SK-N-SH (cell line): ENCODE measurements at regions not wholly inside any gene's neighbourhood (a gene's known extent, or its start where the extent isn't known, plus 50 kb on each side); places are given as distances from the start of the nearest gene placed in this dataset.
"Not testable (repeated sequence)": the region's sequence is repeated elsewhere in the genome, so short reads cannot be mapped to it uniquely, and the experiment has no call there.

Source experiments
- CTCF ChIA-PET: fragments of 300-600, 350-600 bp; formaldehyde crosslinking; extraction: SDS; loops from one replicate; lab custom pipeline; 2021; lab: Yijun Ruan, JAX
- POLR2A ChIA-PET: fragments of 350-600 bp; sonication (Branson Sonifier 250); formaldehyde crosslinking; extraction: SDS; loops from one replicate; lab custom pipeline; 2020; ENCODE audit warnings: antibody characterized with exemption, inconsistent platforms; lab: Yijun Ruan, JAX
- DNase-seq: peaks from one replicate; pipeline ENCODE4 v3.0.0; 2012
- H2AFZ ChIP-seq: fragments of 200-600 bp; sonication (generic); 2 replicates; pipeline ENCODE4 v1.8.1; 2016; ENCODE audit warnings: antibody characterized with exemption, mild to moderate bottlenecking, low read depth
- H3F3A ChIP-seq: fragments of 200-600 bp; sonication (generic); replicated peaks from 2 replicates; pipeline ENCODE3; 2016; ENCODE audit warnings: antibody characterized with exemption, mild to moderate bottlenecking; ENCODE audit not compliant: insufficient read depth
- H3K27ac ChIP-seq, 2 experiments: fragments of 200-500 bp in 1 of 2; fragments of 200-600 bp in 1 of 2; sonication (Bioruptor generic) in 1 of 2; sonication (generic), shearing (Covaris generic) in 1 of 2; 2 replicates each; pipeline versions ENCODE4 v1.5.1 to v1.6.1; 2014 to 2016; ENCODE audit warnings: low read depth in 2 of 2, inconsistent platforms in 1 of 2, low read length in 1 of 2, mild to moderate bottlenecking in 1 of 2, mixed read lengths in 1 of 2
- H3K27me3 ChIP-seq: fragments of 200-600 bp; sonication (generic), shearing (Covaris generic); 2 replicates; pipeline ENCODE4 v1.6.1; 2016; ENCODE audit warnings: mixed run types; ENCODE audit not compliant: insufficient read depth
- H3K36me3 ChIP-seq, 2 experiments: fragments of 200-500 bp in 1 of 2; fragments of 200-600 bp in 1 of 2; sonication (Bioruptor generic) in 1 of 2; sonication (generic) in 1 of 2; replicated peaks in 1 of 2; 2 replicates each; pipeline versions ENCODE3 to v1.5.1; 2014 to 2016; ENCODE audit warnings: low read length in 1 of 2, mild to moderate bottlenecking in 1 of 2; ENCODE audit not compliant: insufficient read depth in 2 of 2, control insufficient read depth in 1 of 2
- H3K4me1 ChIP-seq, 2 experiments: fragments of 200-500 bp in 1 of 2; fragments of 200-600 bp in 1 of 2; sonication (Bioruptor generic) in 1 of 2; sonication (generic), shearing (Covaris generic) in 1 of 2; 2 replicates each; pipeline versions ENCODE4 v1.5.1 to v1.6.1; 2014 to 2016; ENCODE audit warnings: low read depth in 1 of 2, low read length in 1 of 2, mixed run types in 1 of 2; ENCODE audit not compliant: insufficient read depth in 2 of 2, control insufficient read depth in 1 of 2
- H3K4me2 ChIP-seq: fragments of 200-600 bp; sonication (generic), shearing (Covaris generic); 2 replicates; pipeline ENCODE4 v1.6.1; 2017; ENCODE audit warnings: mixed run types
- H3K4me3 ChIP-seq, 2 experiments: fragments of 200-500 bp in 1 of 2; fragments of 200-600 bp in 1 of 2; sonication (Bioruptor generic) in 1 of 2; sonication (generic), shearing (Covaris generic) in 1 of 2; 2 replicates each; pipeline versions ENCODE4 v1.5.1 to v1.8.1; 2014 to 2016; ENCODE audit warnings: low read depth in 2 of 2, inconsistent platforms in 1 of 2, low read length in 1 of 2, mild to moderate bottlenecking in 1 of 2, mixed read lengths in 1 of 2, moderate library complexity in 1 of 2
- H3K79me2 ChIP-seq: fragments of 200-600 bp; sonication (generic); 2 replicates; pipeline ENCODE4 v1.8.1; 2017; ENCODE audit warnings: mild to moderate bottlenecking; ENCODE audit not compliant: insufficient read depth
- H3K9ac ChIP-seq: fragments of 200-600 bp; sonication (generic); 2 replicates; pipeline ENCODE4 v1.6.1; 2017; ENCODE audit warnings: mixed run types
- H3K9me2 ChIP-seq: fragments of 200-600 bp; sonication (generic); 2 replicates; pipeline ENCODE4 v1.6.1; 2017; ENCODE audit warnings: mixed run types
- H3K9me3 ChIP-seq: fragments of 200-600 bp; sonication (generic); 2 replicates; pipeline ENCODE4 v1.6.1; 2017; ENCODE audit warnings: mixed run types, mild to moderate bottlenecking, moderate library complexity
- H4K20me1 ChIP-seq: fragments of 200-600 bp; sonication (generic); 2 replicates; pipeline ENCODE4 v1.6.1; 2017; ENCODE audit warnings: mild to moderate bottlenecking, mixed run types; ENCODE audit not compliant: insufficient read depth
- CTCF ChIP-seq: fragments of 200-600 bp; sonication (generic); IDR thresholded peaks from 2 replicates; pipeline ENCODE4 v1.6.1; 2017; ENCODE audit warnings: antibody characterized with exemption, mild to moderate bottlenecking, moderate library complexity
- EZH2phosphoT487 ChIP-seq: fragments of 200-600 bp; sonication (generic); IDR thresholded peaks from 2 replicates; pipeline ENCODE4 v1.6.1; 2017; ENCODE audit warnings: low read depth, mixed run types, mild to moderate bottlenecking, antibody characterized with exemption, moderate library complexity, borderline replicate concordance
- FOSL2 ChIP-seq: IDR thresholded peaks from 2 replicates; pipeline ENCODE4 v1.4.0; 2012; ENCODE audit warnings: low read depth, mild to moderate bottlenecking, moderate library complexity, borderline replicate concordance
- FOXJ3 ChIP-seq: sonication (generic); formaldehyde crosslinking; IDR thresholded peaks from 2 replicates; pipeline ENCODE4 v1.5.1; 2020; ENCODE audit warnings: mild to moderate bottlenecking, missing genetic modification reagents
- GATA2 ChIP-seq: sonication (generic); formaldehyde crosslinking; IDR thresholded peaks from 2 replicates; pipeline ENCODE4 v1.5.0; 2020; ENCODE audit warnings: mild to moderate bottlenecking, missing genetic modification reagents
- MAX ChIP-seq: IDR thresholded peaks from 2 replicates; pipeline ENCODE4 v1.4.0; 2012; ENCODE audit warnings: low read depth
- MXI1 ChIP-seq: IDR thresholded peaks from 2 replicates; pipeline ENCODE4 v1.6.1; 2012; ENCODE audit warnings: mild to moderate bottlenecking, low read depth, low read length, improper control_type of control experiment
- NFIC ChIP-seq: IDR thresholded peaks from 2 replicates; pipeline ENCODE4 v1.4.0; 2012; ENCODE audit warnings: borderline replicate concordance
- POLR2AphosphoS5 ChIP-seq: IDR thresholded peaks from 2 replicates; pipeline ENCODE4 v1.6.1; 2012; ENCODE audit warnings: low read depth, low read length
- SIN3A ChIP-seq: IDR thresholded peaks from 2 replicates; pipeline ENCODE4 v1.6.1; 2012; ENCODE audit warnings: low read depth, mild to moderate bottlenecking, low read length, moderate library complexity, borderline replicate concordance
- TAF1 ChIP-seq: IDR thresholded peaks from 2 replicates; pipeline ENCODE4 v1.6.1; 2012; ENCODE audit warnings: low read depth, mild to moderate bottlenecking, low read length, moderate library complexity, borderline replicate concordance
- YY1 ChIP-seq: IDR thresholded peaks from 2 replicates; pipeline ENCODE4 v1.4.0; 2012; ENCODE audit warnings: low read depth, mild to moderate bottlenecking
- WGBS: methylation state at CpG from one replicate; pipeline ENCODE4 v1.1.6; 2017; ENCODE audit warnings: low lambda C conversion rate; 5-methylcytosine and 5-hydroxymethylcytosine counted together

GRCh38 chr5:50905996-50906570 lies 239.6 kb downstream of the PARP8 start:
- Histone ChIP-seq H3K27ac (no peak overlapping the region), H3K9ac (no peak overlapping the region), H3K79me2 (no peaks in the 10 kb centered on the region), H3K9me2 (no peaks in the 10 kb centered on the region), H3K4me3 (no peak overlapping the region), H3K4me2 (no peak overlapping the region), H2AFZ (no peak overlapping the region), H3K9me3 (no peaks in the 10 kb centered on the region), H3K36me3 (no peaks in the 10 kb centered on the region), H3F3A (no peaks in the 10 kb centered on the region), H4K20me1 (no peaks in the 10 kb centered on the region), H3K27me3 (no peaks in the 10 kb centered on the region), H3K4me1 (no peaks in the 10 kb centered on the region)
- POLR2A ChIA-PET: no interaction called here
- no peak for DNase-seq
- CTCF ChIA-PET: no interaction called here
- TF ChIP-seq EZH2phosphoT487 (no peak), FOSL2 (no peak), NFIC (no peak), FOXJ3 (no peak), TAF1 (no peak), MAX (no peak), MXI1 (no peak), GATA2 (CRISPR knock-in tag) (no peak), CTCF (no peak), POLR2AphosphoS5 (no peak), YY1 (no peak), SIN3A (no peak)
- 13% methylated on average over 2 of the region's 2 CpGs for WGBS

- whole genome bisulfite sequencing: 72% methylated on average over 13 of the region's 13 CpGs
- H3F3A ChIP-seq, H3K4me3 ChIP-seq, H3K9me2 ChIP-seq, H3K27me3 ChIP-seq, H3K79me2 ChIP-seq, CTCF ChIA-PET, H2AFZ ChIP-seq, H3K4me2 ChIP-seq, H3K9me3 ChIP-seq, POLR2A ChIA-PET, H3K4me1 ChIP-seq, H3K9ac ChIP-seq, H4K20me1 ChIP-seq, H3K36me3 ChIP-seq, H3K27ac ChIP-seq, DNase-seq: not testable (repeated sequence)
These were observed 253.7 kb downstream of the PARP8 start for GRCh38 chr5:50920160-50920559.
